ENCODE measurements at regions not wholly inside any gene's neighbourhood (a gene's known extent, or its start where the extent isn't known, plus 50 kb on each side); places are given as distances from the start of the nearest gene placed in this dataset.

DNA sequence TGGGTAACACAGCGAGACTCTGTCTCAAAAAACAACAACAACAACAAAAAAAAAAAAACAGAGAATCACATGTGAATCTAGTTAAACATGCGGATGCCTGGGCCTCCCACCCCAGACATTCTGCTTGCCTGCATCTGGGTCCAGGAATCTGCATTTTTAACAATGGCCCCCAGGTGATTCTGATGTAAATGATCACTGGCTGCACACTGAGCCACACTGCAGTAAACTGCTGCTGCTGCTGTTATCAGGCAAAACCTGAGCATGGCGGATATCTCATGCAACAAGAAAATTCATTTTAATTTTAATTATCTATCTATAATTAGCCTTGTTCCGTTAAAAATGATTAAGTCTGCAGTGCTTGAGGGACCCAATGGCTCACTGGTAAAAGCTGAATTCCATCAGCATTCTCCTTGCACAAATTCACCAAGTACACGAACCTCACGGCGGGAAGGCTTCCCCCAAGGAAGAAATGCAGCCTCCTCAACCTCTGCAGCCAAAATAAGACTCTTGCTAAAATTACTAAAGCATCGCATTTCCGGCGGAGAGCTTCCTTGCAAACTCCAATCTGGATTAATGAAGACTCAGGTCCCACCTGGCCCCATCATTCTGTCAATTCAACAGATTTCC is 81.6 kb upstream of the SNX9 start:
- no peak for TF ChIP-seq POLR2A (IDR thresholded peaks at IDR 0.05; ENCODE audit: low read length)
- TF ChIP-seq GATA1 (IDR thresholded peaks at IDR 0.05; ENCODE audit: low read depth, low read length): no peak

Data from erythroblast (primary cell).